H1 (cell line): ENCODE measurements at regions not wholly inside any gene's neighbourhood (a gene's known extent, or its start where the extent isn't known, plus 50 kb on each side); places are given as distances from the start of the nearest gene placed in this dataset.

Source experiments
- CTCF ChIA-PET: fragments of 300-600 bp; sonication (Branson Sonifier 250); formaldehyde crosslinking; loops from one replicate; lab custom pipeline; 2021; ENCODE audit not compliant: partially characterized antibody; lab: Charles Lee
- POLR2A ChIA-PET: fragments of 300-600 bp; sonication (Branson Sonifier 250); formaldehyde crosslinking; loops from one replicate; lab custom pipeline; 2021; ENCODE audit warnings: inconsistent platforms; ENCODE audit not compliant: partially characterized antibody; lab: Charles Lee
- DNase-seq, 2 experiments: peaks; one replicate each; pipeline versions ENCODE4 v3.0.0 to v3.0.0-alpha.2; 2010 to 2022; ENCODE audit warnings: low spot score in 2 of 2, low read depth in 1 of 2, mixed read lengths in 1 of 2
- FAIRE-seq: peaks from 2 replicates; lab custom pipeline; 2011; peaks lifted over from hg19 to GRCh38; lab: Jason Lieb, UNC
- H2AFZ ChIP-seq: 2 replicates; pipeline ENCODE4 v1.8.1; 2012; ENCODE audit warnings: low read length, inconsistent platforms
- H2AK5ac ChIP-seq: 2 replicates; pipeline ENCODE4 v1.6.1; 2013; ENCODE audit warnings: low read depth, low read length
- H2BK120ac ChIP-seq: replicated peaks from 2 replicates; pipeline ENCODE3; 2013; ENCODE audit warnings: low read depth, low read length, inconsistent platforms
- H2BK12ac ChIP-seq: 2 replicates; pipeline ENCODE4 v1.6.1; 2013; ENCODE audit warnings: low read depth, low read length
- H2BK15ac ChIP-seq: 2 replicates; pipeline ENCODE4 v1.6.1; 2013; ENCODE audit warnings: low read length
- H2BK20ac ChIP-seq: 2 replicates; pipeline ENCODE4 v1.6.1; 2013; ENCODE audit warnings: low read length
- H2BK5ac ChIP-seq: 2 replicates; pipeline ENCODE4 v1.6.1; 2013; ENCODE audit warnings: low read depth, low read length
- H3K14ac ChIP-seq: 2 replicates; pipeline ENCODE4 v1.6.1; 2013; ENCODE audit warnings: inconsistent platforms; ENCODE audit not compliant: insufficient read length
- H3K18ac ChIP-seq: 2 replicates; pipeline ENCODE4 v1.6.1; 2013; ENCODE audit warnings: low read length; ENCODE audit errors: extremely low read depth
- H3K23ac ChIP-seq: 2 replicates; pipeline ENCODE4 v1.6.1; 2013; ENCODE audit warnings: inconsistent platforms; ENCODE audit not compliant: insufficient read length
- H3K23me2 ChIP-seq: 2 replicates; pipeline ENCODE4 v1.6.1; 2013; ENCODE audit warnings: low read depth, low read length
- H3K27ac ChIP-seq: 2 replicates; pipeline ENCODE4 v1.6.1; 2011; ENCODE audit warnings: low read depth, low read length, inconsistent platforms
- H3K27me3 ChIP-seq, 4 experiments: replicated peaks in 1 of 4; 1 replicate in 1 of 4; 2 replicates in 3 of 4; pipeline versions ENCODE4 v1.6.1 to v1.8.1; 2011 to 2013; ENCODE audit warnings: low read length in 3 of 4, mild to moderate bottlenecking in 3 of 4, inconsistent platforms in 2 of 4, mixed read lengths in 2 of 4, moderate library complexity in 1 of 4; ENCODE audit not compliant: control insufficient read depth in 3 of 4, insufficient read depth in 3 of 4; ENCODE audit errors: extremely low read depth in 1 of 4
- H3K36me3 ChIP-seq, 4 experiments: 2 replicates each; pipeline versions ENCODE4 v1.6.1 to v1.8.1; 2011 to 2013; ENCODE audit warnings: mild to moderate bottlenecking in 4 of 4, low read length in 3 of 4, moderate library complexity in 2 of 4, control low read depth in 1 of 4, inconsistent platforms in 1 of 4; ENCODE audit not compliant: insufficient read depth in 4 of 4, control insufficient read depth in 2 of 4
- H3K4ac ChIP-seq: replicated peaks from 2 replicates; pipeline ENCODE3; 2013; ENCODE audit warnings: low read length, low read depth, mixed read lengths, inconsistent platforms; ENCODE audit not compliant: insufficient read length
- H3K4me1 ChIP-seq, 4 experiments: replicated peaks in 1 of 4; 1 replicate in 1 of 4; 2 replicates in 3 of 4; pipeline versions ENCODE4 v1.6.1 to v1.8.1; 2011 to 2013; ENCODE audit warnings: low read length in 3 of 4, inconsistent platforms in 2 of 4, mixed read lengths in 1 of 4; ENCODE audit not compliant: insufficient read depth in 4 of 4, control insufficient read depth in 3 of 4
- H3K4me2 ChIP-seq, 2 experiments: 2 replicates each; pipeline versions ENCODE4 v1.6.1 to v1.8.1; 2011 to 2013; ENCODE audit warnings: low read depth in 2 of 2, low read length in 2 of 2, control low read depth in 1 of 2, inconsistent platforms in 1 of 2, mild to moderate bottlenecking in 1 of 2; ENCODE audit not compliant: insufficient read depth in 1 of 2
- H3K4me3 ChIP-seq, 4 experiments: fragments of 200-600, 300-600 bp in 1 of 4; sonication (generic), shearing (Covaris generic), sonication (Bioruptor Twin) in 1 of 4; 2 replicates each; pipeline versions ENCODE4 v1.5.1 to v1.8.1; 2011 to 2016; ENCODE audit warnings: low read length in 4 of 4, low read depth in 3 of 4, control low read depth in 2 of 4, inconsistent platforms in 2 of 4, mild to moderate bottlenecking in 2 of 4, mixed read lengths in 1 of 4, moderate library complexity in 1 of 4; ENCODE audit not compliant: insufficient read depth in 2 of 4; ENCODE audit errors: extremely low read depth in 1 of 4
- H3K56ac ChIP-seq: replicated peaks from 2 replicates; pipeline ENCODE3; 2013; ENCODE audit warnings: low read depth, mild to moderate bottlenecking, mixed read lengths, low read length, inconsistent platforms; ENCODE audit not compliant: insufficient read length
- H3K79me1 ChIP-seq: 2 replicates; pipeline ENCODE4 v1.6.1; 2013; ENCODE audit warnings: low read depth, low read length, control low read depth
- H3K79me2 ChIP-seq, 2 experiments: 2 replicates each; pipeline versions ENCODE4 v1.6.1 to v1.8.1; 2012 to 2013; ENCODE audit warnings: low read length in 2 of 2, mild to moderate bottlenecking in 2 of 2, inconsistent platforms in 1 of 2; ENCODE audit not compliant: insufficient read depth in 2 of 2, control insufficient read depth in 1 of 2
- H3K9ac ChIP-seq, 4 experiments: replicated peaks in 1 of 4; 1 replicate in 1 of 4; 2 replicates in 3 of 4; pipeline versions ENCODE4 v1.6.1 to v1.8.1; 2011 to 2013; ENCODE audit warnings: low read depth in 3 of 4, low read length in 3 of 4, control low read depth in 2 of 4, mild to moderate bottlenecking in 2 of 4, moderate library complexity in 2 of 4, inconsistent platforms in 1 of 4; ENCODE audit errors: extremely low read depth in 1 of 4
- H3K9me3 ChIP-seq, 2 experiments: 2 replicates each; pipeline versions ENCODE4 v1.6.1 to v1.8.1; 2012 to 2013; ENCODE audit warnings: mild to moderate bottlenecking in 2 of 2, moderate library complexity in 2 of 2, control low read depth in 1 of 2, inconsistent platforms in 1 of 2, low read depth in 1 of 2, low read length in 1 of 2, mixed read lengths in 1 of 2; ENCODE audit not compliant: insufficient read depth in 2 of 2
- H4K20me1 ChIP-seq, 2 experiments: replicated peaks in 1 of 2; 2 replicates each; pipeline versions ENCODE3 to v1.8.1; 2011 to 2013; ENCODE audit warnings: inconsistent platforms in 2 of 2, low read length in 2 of 2, mild to moderate bottlenecking in 1 of 2; ENCODE audit not compliant: insufficient read depth in 2 of 2, control insufficient read depth in 1 of 2
- H4K5ac ChIP-seq: 2 replicates; pipeline ENCODE4 v1.6.1; 2013; ENCODE audit warnings: low read length, low read depth, mixed read lengths, inconsistent platforms; ENCODE audit not compliant: insufficient read length
- H4K8ac ChIP-seq: 2 replicates; pipeline ENCODE4 v1.8.0; 2013; ENCODE audit warnings: mild to moderate bottlenecking, moderate library complexity, low read length, inconsistent platforms; ENCODE audit not compliant: insufficient read depth; ENCODE audit errors: extremely low read depth
- H4K91ac ChIP-seq: replicated peaks from 2 replicates; pipeline ENCODE3; 2013; ENCODE audit warnings: low read length, mixed read lengths, inconsistent platforms; ENCODE audit not compliant: insufficient read length
- SIN3A ChIP-seq, 2 experiments: IDR thresholded peaks in 1 of 2; conservative IDR thresholded peaks in 1 of 2; 2 replicates each; pipeline ENCODE4 v1.6.1; 2011 to 2012; ENCODE audit warnings: low read length in 2 of 2, improper control_type of control experiment in 1 of 2, low read depth in 1 of 2, mild to moderate bottlenecking in 1 of 2
- WGBS, 2 experiments: shearing (Covaris generic) in 1 of 2; methylation state at CpG; one replicate each; pipeline versions ENCODE4 v1.1.6 to v1.1.7; 2013 to 2015; ENCODE audit warnings: low lambda C conversion rate in 2 of 2, mixed read lengths in 2 of 2, inconsistent platforms in 1 of 2, low coverage in 1 of 2, missing lambda C conversion rate in 1 of 2; ENCODE audit not compliant: insufficient replicate concordance in 2 of 2, insufficient coverage in 1 of 2, insufficient read length in 1 of 2; ENCODE audit errors: extremely low coverage in 1 of 2, missing lambda C conversion rate in 1 of 2; 5-methylcytosine and 5-hydroxymethylcytosine counted together

- Histone ChIP-seq H3K27ac (no peak overlapping the region), H3K36me3 (no peaks in the 10 kb centered on the region), H3K23ac (no peak overlapping the region), H3K4ac (no peak overlapping the region), H2BK120ac (no peak overlapping the region), H4K20me1 (no peaks in the 10 kb centered on the region), H3K27me3 (no peaks in the 10 kb centered on the region), H3K14ac (no peak overlapping the region), H3K4me3 (no peak overlapping the region), H3K79me1 (no peaks in the 10 kb centered on the region), H3K79me2 (no peaks in the 10 kb centered on the region), H3K56ac (no peak overlapping the region), H3K4me1 (no peaks in the 10 kb centered on the region), H2AK5ac (no peak overlapping the region), H2BK20ac (no peak overlapping the region), H2AFZ (no peak overlapping the region), H2BK12ac (no peak overlapping the region), H4K8ac (no peak overlapping the region), H3K23me2 (no peaks in the 10 kb centered on the region), H2BK5ac (no peak overlapping the region), H3K4me2 (no peak overlapping the region), H4K91ac (no peak overlapping the region), H3K9ac (no peak overlapping the region), H3K9me3 (no peaks in the 10 kb centered on the region), H2BK15ac (no peak overlapping the region), H4K5ac (no peak overlapping the region), H3K18ac (no peak overlapping the region)
- FAIRE-seq (no peak), DNase-seq (no peak)
- CTCF ChIA-PET, result no interaction called here
- 82% methylated on average over 4 of the region's 4 CpGs; no CpG with 5 or more reads in 1 of the 2 experiments for WGBS, 2 experiments
- TF ChIP-seq SIN3A (conservative IDR thresholded peaks at IDR 0.05 in 1 of 2, IDR thresholded peaks at IDR 0.05 in 1 of 2; ENCODE audit: low read depth in 1 of 2, low read length in 2 of 2), result no peak
- POLR2A ChIA-PET, result no interaction called here
Observed at GRCh38 chr7:24197852-24198251, 86.1 kb upstream of the NPY start.
